NCI-H1930 (cell line): ENCODE measurements at regions not wholly inside any gene's neighbourhood (a gene's known extent, or its start where the extent isn't known, plus 50 kb on each side); places are given as distances from the start of the nearest gene placed in this dataset.
"Not testable (repeated sequence)": the region's sequence is repeated elsewhere in the genome, so short reads cannot be mapped to it uniquely, and the experiment has no call there.

Experiments
- DNase-seq, 2 experiments: peaks; one replicate each; lab custom pipeline; 2025; lab: John Stamatoyannopoulos, UW

DNA sequence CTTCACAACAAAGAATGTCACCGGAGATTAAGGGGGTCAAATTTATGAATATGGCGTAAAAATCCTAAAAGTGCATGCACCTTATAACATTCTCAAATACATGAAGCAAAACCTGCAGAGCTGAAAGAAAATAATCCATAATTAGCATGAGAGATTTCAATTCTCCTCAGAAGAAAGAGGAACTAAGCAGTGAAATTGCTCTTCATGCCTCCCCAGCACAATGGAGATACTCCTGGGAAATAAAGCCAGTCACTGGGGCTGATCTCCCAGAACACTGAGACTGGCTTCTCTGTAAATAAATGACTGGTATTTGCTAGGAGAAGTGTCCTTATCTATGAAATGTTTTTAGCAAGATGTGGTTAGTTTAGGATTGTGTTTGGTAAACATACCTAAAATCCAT is 68.1 kb downstream of the GOLGA6L6 start:
- DNase-seq = not testable (repeated sequence)

- DNase-seq = not testable (repeated sequence)
Observed at GRCh38 chr15:20472983-20473382, 68.6 kb downstream of the GOLGA6L6 start.

DNA sequence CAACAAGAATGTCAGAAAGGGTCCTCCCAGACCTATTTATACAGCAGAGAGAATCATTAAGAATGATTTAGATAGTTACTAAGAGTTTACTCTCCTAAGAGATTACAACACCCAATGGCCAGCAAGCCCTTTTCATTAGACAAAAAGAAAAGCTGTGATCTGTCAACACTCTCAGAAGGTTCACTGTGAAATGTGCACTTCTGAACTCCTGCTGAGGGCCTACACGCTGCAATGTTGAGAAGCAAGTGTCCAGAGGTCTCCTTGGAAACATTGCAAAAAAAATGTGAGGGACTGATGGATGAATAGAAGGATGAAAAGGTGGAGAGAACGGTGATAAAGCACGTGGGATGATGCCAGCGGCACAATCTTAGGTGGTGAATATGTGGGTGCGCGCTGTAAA is 70.8 kb downstream of the GOLGA6L6 start:
- DNase-seq = not testable (repeated sequence)

- not testable (repeated sequence) for DNase-seq
Observed at GRCh38 chr15:20441138-20441537, 100.5 kb downstream of the GOLGA6L6 start.

- not testable (repeated sequence) for DNase-seq
Observed at GRCh38 chr15:20440390-20440789, 101.2 kb downstream of the GOLGA6L6 start.

- not testable (repeated sequence) for DNase-seq
Observed at GRCh38 chr15:20439111-20439510, 102.5 kb downstream of the GOLGA6L6 start.

GRCh38 chr15:20438255-20438654 is 103.3 kb downstream of the GOLGA6L6 start:
- DNase-seq = not testable (repeated sequence)

DNA sequence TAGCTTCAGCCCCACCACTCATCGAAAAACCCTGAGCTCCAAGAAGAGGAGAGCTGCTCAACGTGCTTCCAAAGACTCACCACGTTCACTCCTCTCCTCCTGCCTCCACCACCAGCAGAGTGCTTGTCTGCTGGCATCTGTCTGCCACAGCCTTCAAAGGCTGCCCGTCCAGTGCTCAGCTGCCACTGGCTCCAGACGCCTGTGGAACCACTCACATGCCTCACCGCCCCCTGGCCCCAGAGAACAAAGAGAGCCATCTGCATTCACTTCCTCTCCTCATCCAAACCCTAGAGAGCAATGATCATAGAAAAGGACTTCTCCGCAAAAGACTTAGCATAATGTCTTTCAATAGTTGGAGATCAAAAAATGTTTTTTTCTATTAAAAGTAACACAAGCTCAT is 108.1 kb downstream of the GOLGA6L6 start:
- not testable (repeated sequence) for DNase-seq

GRCh38 chr15:20430495-20430894 is 111.1 kb downstream of the GOLGA6L6 start:
- not testable (repeated sequence) for DNase-seq

DNA sequence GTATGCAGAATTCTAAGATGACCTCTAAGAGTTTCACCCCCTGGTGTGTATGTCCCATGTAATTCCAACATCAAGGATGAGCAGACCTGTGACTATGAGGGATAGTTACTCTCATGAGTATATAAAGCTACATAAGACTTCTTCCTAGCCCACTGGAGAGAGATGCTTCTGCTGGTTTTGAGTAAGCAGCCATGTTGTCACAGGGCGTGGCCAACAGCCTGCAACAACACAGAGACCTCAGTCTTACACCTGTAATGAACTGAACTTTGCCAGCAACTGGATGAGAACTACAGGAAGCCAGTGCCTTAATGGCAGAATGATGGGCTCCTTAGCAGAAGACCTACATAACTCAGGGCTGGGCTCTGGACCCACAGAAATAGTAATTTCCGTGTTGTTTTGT is 120.9 kb downstream of the GOLGA6L6 start:
- DNase-seq = not testable (repeated sequence)

DNA sequence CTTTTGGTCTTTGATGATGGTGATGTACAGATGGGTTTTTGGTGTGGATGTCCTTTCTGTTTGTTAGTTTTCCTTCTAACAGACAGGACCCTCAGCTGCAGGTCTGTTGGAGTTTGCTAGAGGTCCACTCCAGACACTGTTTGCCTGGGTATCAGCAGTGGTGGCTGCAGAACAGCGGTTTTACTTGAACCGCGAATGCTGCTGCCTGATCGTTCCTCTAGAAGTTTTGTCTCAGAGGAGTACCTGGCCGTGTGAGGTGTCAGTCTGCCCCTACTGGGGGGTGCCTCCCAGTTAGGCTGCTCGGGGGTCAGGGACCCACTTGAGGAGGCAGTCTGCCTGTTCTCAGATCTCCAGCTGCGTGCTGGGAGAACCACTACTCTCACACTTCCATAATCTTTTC is 125.0 kb downstream of the GOLGA6L6 start:
- DNase-seq = not testable (repeated sequence)

DNA sequence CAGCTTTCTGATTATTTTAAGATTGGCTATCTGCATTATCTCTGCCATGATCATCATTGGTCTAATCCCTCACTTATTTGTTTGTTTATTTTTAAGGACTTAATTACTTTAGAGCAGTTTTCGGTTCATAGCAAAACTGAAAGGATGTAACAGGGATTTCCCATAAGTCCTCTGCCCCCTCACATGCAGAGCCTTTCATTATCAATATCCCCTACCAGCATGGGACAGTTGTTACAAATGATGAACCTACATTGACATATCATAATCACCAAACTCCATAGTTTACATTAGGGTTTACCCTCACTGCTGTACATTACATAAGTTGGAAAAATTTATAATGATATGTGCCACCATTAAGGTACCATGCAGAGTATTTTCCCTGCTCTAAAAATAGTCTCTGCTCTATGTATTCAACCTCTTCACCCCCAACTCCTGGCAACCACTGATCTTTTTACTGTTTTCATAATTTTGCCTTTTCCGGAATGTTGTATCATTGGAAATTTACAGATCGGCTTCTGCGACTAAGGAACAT is 131.9 kb downstream of the GOLGA6L6 start:
- not testable (repeated sequence) for DNase-seq

- no peak for DNase-seq
Observed at GRCh38 chr15:20409247-20409646, 132.4 kb downstream of the GOLGA6L6 start.

DNA sequence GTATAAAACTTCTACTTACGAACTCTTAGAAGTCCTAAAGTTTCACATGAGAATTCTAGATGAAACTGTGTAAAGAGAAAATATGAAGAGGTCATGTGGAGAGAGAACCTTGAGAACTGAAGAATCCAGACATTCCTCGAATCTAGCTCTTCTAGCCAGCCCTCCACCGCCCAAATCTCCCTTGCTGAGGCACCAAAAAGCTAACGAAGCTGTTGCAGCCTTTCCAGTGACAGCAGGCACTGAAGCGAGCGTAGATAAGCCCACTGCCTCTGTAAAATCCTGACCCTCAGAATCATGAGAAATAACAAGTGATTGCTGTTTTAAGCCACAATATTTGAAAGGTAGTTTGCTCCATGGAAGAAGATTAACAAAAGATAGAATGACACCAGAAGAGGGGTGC is 134.0 kb downstream of the GOLGA6L6 start:
- DNase-seq = no peak

DNA sequence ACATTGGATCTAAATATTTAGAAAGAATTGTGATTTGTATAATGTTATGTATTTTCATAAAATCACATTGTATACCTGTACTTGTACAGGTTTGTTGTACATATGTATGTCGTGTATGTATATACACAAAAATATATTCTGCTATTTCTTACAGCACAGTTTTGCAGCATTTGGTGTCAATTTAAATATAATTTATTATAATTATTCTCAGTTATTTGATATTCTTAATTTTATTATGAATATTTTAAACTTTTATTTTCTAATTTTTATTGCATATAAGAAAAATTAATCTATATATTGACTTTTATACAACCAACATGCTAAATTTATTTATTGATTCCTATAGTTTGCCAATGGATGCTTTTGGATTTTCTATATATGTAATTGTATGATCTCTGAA is 137.0 kb downstream of the GOLGA6L6 start:
- DNase-seq = not testable (repeated sequence)

DNA sequence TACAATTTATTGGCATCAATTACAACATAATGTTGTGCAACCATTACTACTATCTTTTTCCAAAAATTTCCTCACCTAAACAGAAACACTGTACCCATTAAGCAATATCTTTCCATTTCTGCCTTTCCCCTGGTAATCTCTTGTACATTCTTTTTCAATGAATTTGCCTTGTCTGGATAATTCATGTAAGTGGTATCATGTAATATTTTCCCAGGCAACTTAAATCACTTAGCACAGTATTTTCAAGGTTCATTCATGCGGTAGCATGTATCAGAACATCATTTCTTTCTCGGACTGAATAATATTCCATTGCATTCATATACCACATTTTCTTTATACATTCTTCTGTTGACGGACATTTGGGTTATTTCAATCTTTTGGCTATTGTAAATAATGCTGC is 139.0 kb downstream of the GOLGA6L6 start:
- not testable (repeated sequence) for DNase-seq

- not testable (repeated sequence) for DNase-seq
Observed at GRCh38 chr15:20401058-20401457, 140.5 kb downstream of the GOLGA6L6 start.

- DNase-seq = not testable (repeated sequence)
Observed at GRCh38 chr15:20398680-20399079, 142.9 kb downstream of the GOLGA6L6 start.

GRCh38 chr15:20388161-20388560 is 153.4 kb downstream of the GOLGA6L6 start:
- not testable (repeated sequence) for DNase-seq

- no peak for DNase-seq
Observed at GRCh38 chr15:20386198-20386597, 155.4 kb downstream of the GOLGA6L6 start.

DNA sequence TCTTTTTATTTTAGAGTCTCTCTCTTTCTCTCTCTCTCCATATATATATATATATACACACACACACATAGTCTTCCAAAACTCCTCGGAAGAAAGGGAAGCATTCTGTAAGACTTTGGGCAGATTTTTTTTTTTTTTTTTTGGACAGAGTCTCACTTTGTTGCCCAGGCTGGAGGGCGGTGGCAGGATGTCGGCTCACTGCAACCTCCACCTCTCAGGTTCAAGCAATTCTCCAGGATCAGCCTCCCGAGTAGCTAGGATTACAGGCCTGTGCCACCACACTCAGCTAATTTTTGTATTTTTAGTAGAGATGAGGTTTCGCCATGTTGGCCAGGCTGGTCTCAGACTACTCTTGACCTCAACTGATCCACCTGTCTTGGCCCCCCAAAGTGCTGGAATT is 161.4 kb downstream of the GOLGA6L6 start:
- DNase-seq = not testable (repeated sequence)

- no peak for DNase-seq
Observed at GRCh38 chr15:20376872-20377271, 164.7 kb downstream of the GOLGA6L6 start.

GRCh38 chr15:20372416-20372815 is 169.2 kb downstream of the GOLGA6L6 start:
- not testable (repeated sequence) for DNase-seq

DNA sequence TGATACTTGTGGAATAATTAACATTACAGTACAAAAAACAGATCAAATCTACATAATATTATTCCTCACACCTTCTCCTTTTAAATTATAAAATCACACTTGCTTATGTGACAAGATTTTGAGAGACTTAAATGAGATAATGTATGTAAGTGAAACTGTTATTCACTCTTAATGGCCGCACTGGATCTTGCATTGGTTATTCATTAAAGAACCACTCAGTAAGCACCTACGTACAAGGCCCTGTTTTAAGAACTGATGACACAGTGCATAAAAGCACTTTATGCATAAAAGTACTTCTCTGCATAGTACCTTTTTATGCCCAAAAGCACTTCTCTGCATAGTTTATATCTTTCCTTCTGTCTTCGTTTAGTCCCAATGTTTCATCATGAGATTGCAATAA is 172.1 kb downstream of the GOLGA6L6 start:
- DNase-seq = no peak
